ENCODE measurements at regions not wholly inside any gene's neighbourhood (a gene's known extent, or its start where the extent isn't known, plus 50 kb on each side); places are given as distances from the start of the nearest gene placed in this dataset.

DNA sequence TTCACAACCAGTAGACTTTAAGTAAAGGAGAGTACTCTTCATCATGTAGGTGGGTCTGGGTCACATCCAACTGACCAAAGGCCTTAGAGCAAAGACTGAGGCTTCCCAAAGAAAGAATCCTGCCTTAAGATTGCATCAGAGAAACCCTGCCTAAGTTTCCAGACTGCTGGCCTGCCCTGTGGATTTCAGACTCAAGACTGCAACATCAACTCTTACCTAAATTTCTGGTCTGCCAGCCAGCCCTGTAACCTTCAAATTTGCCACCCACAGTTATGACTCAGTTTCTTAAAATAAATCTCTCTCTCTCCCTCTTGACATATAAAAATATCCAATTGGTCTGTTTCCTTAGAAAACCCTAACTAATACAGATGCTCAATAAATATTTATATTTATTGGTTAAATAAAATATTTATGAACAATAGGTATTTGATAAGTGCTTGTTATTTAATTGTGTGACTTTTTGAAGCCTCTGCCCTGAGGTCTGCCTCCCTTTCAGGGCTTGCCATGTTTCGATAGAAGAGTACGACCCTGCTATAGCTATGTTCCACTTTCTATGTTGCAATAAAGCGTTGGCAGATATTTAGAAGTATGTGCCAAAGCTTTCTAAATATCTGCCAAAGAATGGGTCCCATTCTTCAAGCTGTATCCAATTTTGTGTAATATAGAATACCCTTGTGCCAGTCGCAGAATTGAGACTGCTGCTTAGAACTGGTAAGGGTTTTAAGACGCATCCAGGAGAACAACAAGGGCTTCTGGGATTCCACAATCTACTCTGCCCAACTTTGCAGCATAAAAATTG is 65.7 kb downstream of the TMEM30B start:
- Histone ChIP-seq H3K9me3 (no peaks in the 10 kb centered on the region), H3K36me3 (no peaks in the 10 kb centered on the region), H3K4me1 (peaks cover 0 to 8% (median 0%) of the 10 kb centered on the region in 4 donors), H3K4me3 (no peak overlapping the region), H3K27me3 (no peaks in the 10 kb centered on the region), H3K27ac (replicated peaks in 1 of 4) (no peak overlapping the region)
- DNase-seq (ENCODE audit: extremely low spot score): no peak
- TF ChIP-seq EP300 (IDR thresholded peaks at IDR 0.05): no peak
- TF ChIP-seq, protein P1, sequence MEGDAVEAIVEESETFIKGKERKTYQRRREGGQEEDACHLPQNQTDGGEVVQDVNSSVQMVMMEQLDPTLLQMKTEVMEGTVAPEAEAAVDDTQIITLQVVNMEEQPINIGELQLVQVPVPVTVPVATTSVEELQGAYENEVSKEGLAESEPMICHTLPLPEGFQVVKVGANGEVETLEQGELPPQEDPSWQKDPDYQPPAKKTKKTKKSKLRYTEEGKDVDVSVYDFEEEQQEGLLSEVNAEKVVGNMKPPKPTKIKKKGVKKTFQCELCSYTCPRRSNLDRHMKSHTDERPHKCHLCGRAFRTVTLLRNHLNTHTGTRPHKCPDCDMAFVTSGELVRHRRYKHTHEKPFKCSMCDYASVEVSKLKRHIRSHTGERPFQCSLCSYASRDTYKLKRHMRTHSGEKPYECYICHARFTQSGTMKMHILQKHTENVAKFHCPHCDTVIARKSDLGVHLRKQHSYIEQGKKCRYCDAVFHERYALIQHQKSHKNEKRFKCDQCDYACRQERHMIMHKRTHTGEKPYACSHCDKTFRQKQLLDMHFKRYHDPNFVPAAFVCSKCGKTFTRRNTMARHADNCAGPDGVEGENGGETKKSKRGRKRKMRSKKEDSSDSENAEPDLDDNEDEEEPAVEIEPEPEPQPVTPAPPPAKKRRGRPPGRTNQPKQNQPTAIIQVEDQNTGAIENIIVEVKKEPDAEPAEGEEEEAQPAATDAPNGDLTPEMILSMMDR (IDR thresholded peaks at IDR 0.05): no peak
- 88% methylated on average over 5 of the region's 5 CpGs for WGBS
- intact Hi-C loops (cut with DNase I): no loop called here

DNA sequence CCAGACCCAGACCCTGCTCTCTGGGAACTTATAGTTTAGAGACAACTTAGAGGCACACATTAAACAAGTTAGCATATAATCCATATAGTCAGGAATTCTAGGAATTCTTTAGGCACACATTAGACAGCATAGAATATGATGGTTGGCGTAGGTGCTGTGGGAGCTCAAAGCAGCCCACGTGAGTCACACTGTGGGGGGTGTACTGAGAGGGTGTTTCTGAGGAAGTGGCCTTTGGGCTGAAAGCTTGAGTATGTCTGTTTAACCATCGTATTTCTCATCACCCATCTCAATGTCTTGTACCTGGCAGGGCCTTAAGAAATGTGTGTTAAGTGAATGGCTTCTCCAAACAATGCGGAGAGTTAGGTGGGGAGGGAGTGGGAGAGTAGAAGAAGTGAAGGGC is 67.2 kb downstream of the TMEM30B start:
- peaks cover 0 to 8% (median 0%) of the 10 kb centered on the region in 4 donors for H3K4me1 ChIP-seq
- TF ChIP-seq, protein P1 (IDR thresholded peaks at IDR 0.05): no peak
- no peak for TF ChIP-seq POLR2A (IDR thresholded peaks at IDR 0.05; ENCODE audit: low read depth)
- TF ChIP-seq POLR2AphosphoS5 (IDR thresholded peaks at IDR 0.05): no peak
- TF ChIP-seq EP300 (IDR thresholded peaks at IDR 0.05): no peak
- H3K27ac ChIP-seq (replicated peaks in 1 of 4): no peak overlapping the region
- 85% methylated on average over 4 of the region's 4 CpGs for WGBS
- no peaks in the 10 kb centered on the region for H3K9me3 ChIP-seq
- DNase-seq (ENCODE audit: extremely low spot score): no peak
- intact Hi-C loops (cut with DNase I): no loop called here
- H3K27me3 ChIP-seq: no peaks in the 10 kb centered on the region
- no peak overlapping the region for H3K4me3 ChIP-seq
- no peaks in the 10 kb centered on the region for H3K36me3 ChIP-seq

DNA sequence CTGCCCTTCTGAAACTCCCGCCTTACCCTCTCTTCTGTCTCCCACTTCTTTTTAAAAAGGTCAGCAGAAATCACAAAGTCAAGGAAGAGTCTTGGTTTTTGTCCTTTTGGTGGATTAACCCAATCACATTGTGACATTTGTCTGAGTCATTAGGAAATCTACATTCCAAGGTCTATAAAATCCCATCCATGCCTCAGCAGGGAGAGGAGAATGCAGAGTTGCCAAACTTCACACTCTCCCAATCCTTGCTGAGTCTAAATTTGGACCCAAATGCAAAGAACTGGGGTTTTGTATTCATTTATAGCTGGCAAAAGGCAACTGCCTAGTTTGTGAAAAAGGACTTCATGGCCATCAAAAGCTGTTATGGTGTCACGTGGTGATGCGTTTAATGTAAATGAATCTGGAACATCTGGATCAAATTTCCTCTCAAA is 67.9 kb downstream of the TMEM30B start:
- no peak for TF ChIP-seq EP300 (IDR thresholded peaks at IDR 0.05)
- TF ChIP-seq POLR2AphosphoS5 (IDR thresholded peaks at IDR 0.05): no peak
- H3K4me3 ChIP-seq: no peak overlapping the region
- H3K9me3 ChIP-seq: no peaks in the 10 kb centered on the region
- no peak overlapping the region for H3K27ac ChIP-seq (replicated peaks in 1 of 4)
- H3K27me3 ChIP-seq: no peaks in the 10 kb centered on the region
- WGBS: 90% methylated on average over 3 of the region's 3 CpGs
- intact Hi-C loops (cut with DNase I): no loop called here
- H3K4me1 ChIP-seq: peaks cover 0 to 7% (median 0%) of the 10 kb centered on the region in 4 donors
- no peak for DNase-seq (ENCODE audit: extremely low spot score)
- no peaks in the 10 kb centered on the region for H3K36me3 ChIP-seq

DNA sequence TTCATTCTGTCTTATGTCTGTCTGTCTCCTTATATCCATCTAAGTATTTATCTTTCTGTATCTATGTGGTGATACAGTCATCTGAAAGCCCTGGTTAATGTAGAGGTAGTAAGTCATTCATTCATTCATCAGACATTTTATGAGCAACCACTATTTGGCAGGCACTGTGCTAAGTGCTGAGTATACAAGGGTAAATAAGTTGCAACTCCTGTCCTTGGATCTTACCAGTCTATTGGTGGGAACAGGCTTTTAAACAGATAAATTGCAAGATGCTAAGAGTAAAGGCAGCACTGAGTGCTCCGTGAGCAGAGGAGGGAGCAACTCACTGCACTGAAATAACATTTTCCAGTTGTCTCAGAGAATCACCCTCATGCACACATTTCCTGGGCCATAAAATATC is 68.6 kb downstream of the TMEM30B start:
- Histone ChIP-seq H3K27me3 (no peaks in the 10 kb centered on the region), H3K9me3 (no peaks in the 10 kb centered on the region), H3K4me3 (no peak overlapping the region), H3K4me1 (peaks cover 0 to under 1% (median 0%) of the 10 kb centered on the region in 4 donors), H3K36me3 (no peaks in the 10 kb centered on the region), H3K27ac (replicated peaks in 1 of 4) (no peak overlapping the region)
- no peak for TF ChIP-seq POLR2A (IDR thresholded peaks at IDR 0.05; ENCODE audit: low read depth)
- no peak for TF ChIP-seq POLR2AphosphoS5 (IDR thresholded peaks at IDR 0.05)
- TF ChIP-seq, protein P1 (IDR thresholded peaks at IDR 0.05): no peak
- no peak for TF ChIP-seq EP300 (IDR thresholded peaks at IDR 0.05)
- intact Hi-C loops (cut with DNase I): no loop called here
- DNase-seq (ENCODE audit: extremely low spot score): no peak
- 88% methylated on average over 1 of the region's 1 CpG for WGBS

DNA sequence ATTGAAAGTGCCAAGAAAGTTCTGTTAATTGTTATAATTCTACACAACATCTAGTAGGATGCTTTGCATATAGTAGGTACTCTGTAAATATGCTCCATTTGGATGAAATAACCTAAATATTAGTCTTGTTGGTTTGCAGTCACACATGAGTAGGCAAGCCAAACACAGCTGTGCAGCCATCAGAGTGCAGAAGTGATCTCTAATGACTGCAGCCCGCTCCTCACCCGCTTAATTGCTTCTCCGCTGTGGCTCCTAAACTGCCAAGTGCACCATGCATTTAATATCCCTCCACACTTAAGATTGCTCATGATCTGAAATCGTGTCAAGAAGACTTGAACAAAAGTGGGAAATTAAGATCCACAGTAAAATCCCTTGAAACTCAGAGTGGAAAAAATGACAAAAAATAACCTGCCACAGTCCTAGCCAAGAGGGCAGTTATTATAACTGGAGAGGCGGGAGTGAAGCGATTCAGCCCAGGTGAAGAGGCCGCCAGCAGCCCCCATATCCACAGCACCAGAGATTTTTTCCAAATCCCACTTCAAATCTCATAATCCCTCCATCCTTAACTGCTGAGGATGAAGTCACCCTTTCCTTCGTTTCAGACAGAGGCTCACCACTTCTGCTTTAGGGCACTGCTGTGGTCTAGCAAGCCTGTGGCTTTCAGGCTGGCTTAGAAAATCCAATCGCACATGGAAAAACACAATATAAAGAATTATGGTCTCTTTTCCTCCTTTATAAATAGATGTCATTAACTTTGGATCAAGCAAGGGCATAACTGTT is 69.5 kb downstream of the TMEM30B start:
- TF ChIP-seq EP300 (IDR thresholded peaks at IDR 0.05) (no peak), POLR2AphosphoS5 (IDR thresholded peaks at IDR 0.05) (no peak), POLR2A (IDR thresholded peaks at IDR 0.05; ENCODE audit: low read depth) (no peak)
- TF ChIP-seq, protein P1 (IDR thresholded peaks at IDR 0.05): no peak
- WGBS: 79% methylated on average over 9 of the region's 9 CpGs
- DNase-seq (ENCODE audit: extremely low spot score): no peak
- H3K36me3 ChIP-seq: no peaks in the 10 kb centered on the region
- H3K4me1 ChIP-seq: no peaks in the 10 kb centered on the region
- intact Hi-C loops (cut with DNase I): no loop called here
- H3K9me3 ChIP-seq: no peaks in the 10 kb centered on the region
- H3K27me3 ChIP-seq: no peaks in the 10 kb centered on the region
- no peak overlapping the region for H3K27ac ChIP-seq (replicated peaks in 1 of 4)
- H3K4me3 ChIP-seq: no peak overlapping the region
